ENCODE measurements at regions not wholly inside any gene's neighbourhood (a gene's known extent, or its start where the extent isn't known, plus 50 kb on each side); places are given as distances from the start of the nearest gene placed in this dataset.
"Not testable (repeated sequence)": the region's sequence is repeated elsewhere in the genome, so short reads cannot be mapped to it uniquely, and the experiment has no call there.

DNA sequence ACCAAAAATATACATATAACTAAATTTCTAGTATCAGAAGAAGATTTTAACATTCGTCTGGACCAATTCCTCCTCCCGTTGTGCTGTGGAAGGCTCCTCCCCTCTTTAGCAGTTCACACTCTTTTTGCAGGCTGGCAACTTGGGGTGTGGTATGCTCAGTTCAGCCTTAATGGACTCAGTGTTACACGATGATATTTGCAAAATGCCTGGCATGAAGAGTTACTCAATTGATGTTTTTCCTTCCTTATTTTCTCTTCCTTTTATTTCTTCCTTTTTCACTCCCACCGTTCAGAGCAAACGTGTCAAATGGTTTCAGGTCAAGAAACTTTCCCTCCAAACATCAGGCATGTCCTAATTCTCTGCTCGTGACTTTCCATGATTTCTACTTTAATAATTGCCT, 248.3 kb downstream of the PHF14 start:
- no peak for DNase-seq

DNA sequence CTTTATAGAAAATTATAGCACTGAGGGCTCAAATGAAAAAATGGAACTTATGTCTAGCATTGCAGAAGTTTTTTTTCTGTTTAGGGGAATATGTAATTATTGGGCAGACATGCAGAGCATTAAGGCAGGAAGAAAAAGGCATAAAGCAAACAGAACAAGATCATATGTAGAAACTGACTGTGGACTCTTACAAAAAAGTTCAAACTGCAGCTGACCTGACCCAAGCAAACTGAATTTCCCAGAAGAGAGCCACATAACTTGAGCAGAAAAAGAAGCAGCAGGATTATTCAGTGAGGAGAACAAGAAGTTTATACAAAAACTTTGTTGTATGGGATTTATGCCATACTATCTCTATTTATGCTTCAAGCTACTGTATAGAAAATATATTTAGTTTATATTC, 250.9 kb downstream of the PHF14 start:
- DNase-seq, result no peak

DNA sequence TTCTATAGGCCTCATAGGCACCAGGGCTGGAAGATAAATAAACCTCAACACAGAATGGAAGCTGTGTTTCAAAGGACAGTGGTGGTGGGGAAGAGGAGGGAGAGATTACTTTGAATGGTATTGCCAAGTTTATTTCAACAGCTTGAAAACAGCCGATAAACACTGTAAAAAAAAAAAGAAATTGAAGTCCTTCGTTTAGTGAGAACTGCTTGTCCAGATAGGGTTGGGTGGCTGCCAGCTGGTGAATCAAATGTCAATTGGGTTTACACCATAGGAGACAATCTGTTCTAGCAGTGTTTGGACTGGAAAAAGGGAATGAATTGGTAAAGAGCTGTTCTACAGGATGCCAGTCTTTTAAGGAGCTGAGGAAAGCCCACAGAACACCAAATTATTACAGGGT, 254.8 kb downstream of the PHF14 start:
- DNase-seq, result peak; percentile 58

DNA sequence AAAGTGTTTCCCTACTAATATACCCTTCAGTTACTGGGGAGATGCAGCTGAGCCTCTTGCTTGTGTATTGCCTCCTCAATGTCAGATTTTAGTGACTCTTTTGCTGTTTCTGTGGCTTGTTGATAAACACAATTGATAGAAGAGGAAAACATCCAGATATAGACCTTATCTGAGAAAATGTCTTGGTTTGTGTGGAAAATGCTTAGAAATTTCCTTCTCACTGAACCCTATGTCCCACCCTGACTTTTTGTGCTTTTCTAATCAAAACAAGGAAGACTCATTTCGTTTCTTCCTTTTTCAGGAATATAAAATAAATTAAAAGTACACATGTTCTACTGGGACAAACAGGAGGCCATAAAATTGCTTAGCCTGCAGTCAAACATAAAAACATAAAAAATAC, 257.5 kb downstream of the PHF14 start:
- DNase-seq, result no peak

DNA sequence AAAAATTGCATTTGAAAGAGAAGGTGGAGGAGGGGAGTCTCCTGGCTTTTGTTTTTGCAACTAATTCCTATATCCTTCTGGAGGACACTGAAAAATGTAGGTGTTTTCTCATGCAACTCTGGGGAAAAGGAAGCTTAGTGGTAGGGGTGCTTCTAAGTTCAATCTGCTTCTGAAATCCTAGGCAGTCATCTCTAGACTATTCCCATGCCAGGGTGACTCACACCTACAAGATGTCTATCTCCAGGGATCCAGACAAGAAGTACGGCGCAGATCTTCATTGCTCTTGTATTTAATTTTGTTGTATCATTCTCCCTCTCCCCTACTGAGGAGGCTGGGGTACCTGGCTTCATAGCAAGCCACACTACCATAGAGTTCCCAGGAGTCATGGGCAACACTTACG, 258.8 kb downstream of the PHF14 start:
- peak; percentile 55 for DNase-seq

DNA sequence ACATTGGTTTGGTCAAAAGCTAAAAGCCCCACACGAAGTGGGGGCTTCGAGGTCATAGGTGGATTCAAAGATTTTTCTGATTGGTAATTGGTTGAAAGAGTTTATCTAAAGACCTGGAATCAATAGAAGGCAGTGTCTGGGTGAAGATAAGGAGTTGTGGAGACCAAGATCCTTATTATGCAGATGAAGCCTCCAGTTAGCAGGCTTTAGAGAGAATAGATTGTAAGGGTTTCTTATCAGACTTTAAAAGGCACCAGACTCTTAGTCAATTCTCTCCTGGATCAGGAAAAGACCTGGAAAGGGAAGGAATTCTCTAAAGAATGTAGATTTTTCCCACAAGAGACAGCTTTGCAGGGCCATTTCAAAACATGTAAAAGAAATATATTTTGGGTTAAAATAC, 260.2 kb downstream of the PHF14 start:
- DNase-seq, result peak; percentile 1

DNA sequence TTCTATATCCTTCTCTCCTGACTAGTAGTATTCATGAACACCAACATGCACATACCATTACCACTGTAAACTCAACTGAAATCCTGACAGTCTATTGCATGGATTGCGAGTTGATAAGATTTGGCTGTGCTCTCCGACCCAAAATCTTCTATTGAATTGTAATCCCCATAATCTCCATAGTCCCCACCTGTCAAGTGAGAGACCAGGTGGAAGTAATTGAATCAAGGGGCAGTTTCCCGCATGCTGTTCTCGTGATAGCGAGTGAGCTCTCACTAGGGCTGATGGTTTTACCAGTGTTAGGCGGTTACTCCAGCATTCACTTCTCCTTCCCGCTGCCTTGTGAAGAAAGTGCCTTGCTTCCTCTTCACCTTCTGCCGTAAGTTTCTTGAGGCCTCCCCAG, 261.8 kb downstream of the PHF14 start:
- no peak for DNase-seq

DNA sequence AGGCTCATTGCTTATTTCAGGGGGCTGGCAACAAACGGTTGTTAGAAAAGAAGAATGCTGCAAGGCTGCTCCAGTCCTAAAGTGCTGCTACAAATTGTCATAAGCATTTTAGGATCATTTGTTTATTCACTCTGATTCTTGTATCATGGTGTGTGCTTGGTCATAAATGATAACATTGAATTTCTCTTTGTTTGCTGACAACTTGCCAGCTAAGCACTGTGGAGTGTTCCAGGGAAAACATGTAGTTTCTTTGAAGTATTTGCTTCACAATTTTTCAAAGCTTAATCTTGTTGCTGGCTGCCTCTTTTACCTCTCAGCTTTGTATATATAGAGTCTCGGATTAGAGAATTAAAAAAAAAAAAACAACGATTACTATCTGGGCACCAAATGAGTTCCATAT, 263.0 kb downstream of the PHF14 start:
- DNase-seq, result no peak

DNA sequence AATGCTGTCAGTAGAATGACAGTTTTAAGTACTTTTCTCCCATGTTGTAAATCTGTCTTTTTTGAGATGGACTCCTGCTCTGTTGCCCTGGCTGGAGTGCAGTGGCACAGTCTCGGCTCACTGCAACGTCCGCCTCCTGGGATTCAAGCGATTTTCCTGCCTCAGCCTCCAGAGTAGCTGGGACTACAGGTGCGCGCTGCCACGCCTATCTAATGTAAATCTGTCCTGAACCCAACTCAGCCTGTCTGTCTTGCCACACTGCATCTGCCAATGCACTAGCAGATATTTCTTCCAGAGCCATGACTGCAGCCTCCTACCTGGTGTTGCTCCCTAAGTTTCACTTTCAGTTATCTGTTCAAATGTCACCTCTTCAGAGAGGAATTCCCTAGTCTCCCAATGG, 264.1 kb downstream of the PHF14 start:
- DNase-seq, result no peak

DNA sequence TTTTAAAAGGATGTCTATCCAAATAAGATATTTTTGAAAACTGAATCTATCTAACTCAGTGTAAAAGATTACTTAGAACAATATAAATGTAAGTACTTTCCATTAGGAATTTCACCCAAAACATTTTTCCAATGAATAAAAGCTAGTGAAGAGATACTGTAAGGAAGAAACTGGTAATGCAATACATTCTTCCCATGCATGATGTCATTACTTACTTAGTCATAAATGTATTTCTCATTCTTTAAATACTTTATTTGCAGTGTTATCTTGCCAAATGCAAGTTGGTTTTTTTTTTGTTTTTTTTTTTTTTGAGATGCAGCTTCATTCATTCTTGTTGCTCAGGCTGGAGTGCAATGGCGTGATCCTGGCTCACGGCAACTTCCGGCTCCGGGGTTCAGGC, 265.6 kb downstream of the PHF14 start:
- DNase-seq, result peak; percentile 75

DNA sequence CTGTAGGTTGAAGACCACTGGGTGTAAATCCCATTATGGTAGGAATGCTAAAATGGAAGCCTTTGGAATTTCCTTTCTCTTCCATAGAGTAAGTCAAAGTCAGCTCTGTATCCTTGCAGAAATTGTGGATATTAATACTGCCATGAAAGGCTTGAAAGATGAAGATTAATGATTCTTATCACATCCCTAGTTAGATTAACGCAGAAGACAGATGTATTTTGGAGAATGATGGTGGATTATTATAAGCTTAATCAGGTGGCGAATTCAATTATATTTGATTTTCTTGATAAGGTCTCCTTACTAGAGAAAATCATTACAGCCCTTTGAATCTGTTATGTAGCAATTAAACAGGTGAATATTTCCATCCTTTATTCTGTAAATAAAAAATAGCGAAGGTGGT, 270.1 kb downstream of the PHF14 start:
- DNase-seq, result no peak

DNA sequence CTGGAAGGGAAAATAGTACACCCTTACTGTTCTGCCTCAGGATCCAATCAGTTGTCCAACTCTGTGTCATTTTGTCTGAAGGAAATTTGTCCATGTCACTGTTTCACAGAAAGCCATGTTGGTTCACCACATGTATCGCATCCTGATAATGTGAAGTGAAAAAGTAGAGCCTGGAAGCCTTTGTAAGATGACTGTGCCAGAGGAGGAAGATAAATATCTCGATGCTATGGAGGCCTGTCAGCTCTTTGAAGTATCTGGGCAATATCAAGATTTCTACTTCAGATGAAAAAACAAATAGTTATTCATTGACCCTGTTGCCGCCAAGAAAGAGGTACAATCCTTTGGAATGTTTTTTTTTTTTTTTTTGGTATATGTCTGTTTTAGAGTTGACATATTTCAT, 270.5 kb downstream of the PHF14 start:
- no peak for DNase-seq

DNA sequence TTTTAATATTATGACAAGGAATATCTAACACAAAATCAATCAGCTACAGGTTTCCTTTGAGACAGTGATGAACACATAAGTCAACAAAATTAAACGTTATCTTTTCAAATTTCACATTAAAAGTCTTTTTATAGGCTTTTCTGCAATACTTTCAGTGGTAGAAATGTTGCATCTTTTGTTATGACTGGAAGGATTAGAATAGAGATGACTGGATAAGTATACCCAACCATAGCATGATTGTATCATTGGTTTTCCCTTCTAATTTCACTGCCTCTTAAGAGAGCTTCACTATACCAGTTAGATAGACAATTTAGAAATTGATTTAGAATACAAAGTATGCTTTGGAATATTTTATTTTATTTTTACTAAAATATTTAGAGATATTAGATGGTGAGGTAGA, 273.9 kb downstream of the PHF14 start:
- no peak for DNase-seq

DNA sequence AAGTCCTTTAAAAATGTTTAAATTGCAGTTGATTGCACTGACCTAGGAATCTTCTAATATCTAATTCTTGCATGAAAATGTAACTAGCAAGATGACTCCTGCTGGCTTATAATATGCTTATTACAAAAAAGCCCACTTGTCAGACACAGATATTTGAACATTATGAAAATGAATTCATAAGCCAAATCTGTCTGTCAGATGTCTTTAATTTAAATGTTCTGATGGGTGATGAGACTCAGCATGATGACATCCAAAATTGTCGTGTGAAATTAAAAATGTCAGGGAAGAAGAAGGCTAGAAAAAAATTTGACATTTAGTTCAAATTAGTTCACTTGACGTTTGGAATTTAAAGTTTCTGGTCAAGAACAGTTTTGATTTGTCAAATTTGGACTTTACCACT, 277.8 kb downstream of the PHF14 start:
- no peak for DNase-seq

DNA sequence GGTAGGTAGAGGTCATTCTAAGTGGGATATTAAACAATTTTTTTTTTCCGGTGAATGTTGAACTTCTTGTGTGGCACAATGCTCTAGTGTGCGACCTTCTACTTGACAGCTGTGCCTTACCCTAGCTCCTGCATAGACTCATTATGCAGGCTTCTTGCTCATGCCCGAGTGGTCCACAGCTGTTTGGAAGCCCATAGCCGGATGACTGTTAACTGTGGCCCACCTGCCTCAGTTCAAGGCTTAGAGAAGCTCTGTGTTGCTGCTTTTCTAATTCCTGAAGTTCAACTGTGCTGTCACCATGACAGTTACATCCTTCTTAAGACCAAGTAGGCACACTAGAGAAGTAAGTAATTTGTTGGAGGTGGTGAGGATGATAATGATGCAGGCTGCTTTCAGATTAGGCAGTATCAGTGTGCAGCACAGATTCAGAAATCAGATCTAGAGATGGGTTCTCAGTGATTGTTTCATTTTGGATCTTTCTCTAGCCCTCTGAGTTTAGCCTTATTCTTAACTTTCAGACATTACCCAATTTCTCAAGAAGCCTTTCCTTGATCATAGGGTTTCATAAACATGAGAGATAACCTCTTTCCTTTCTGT, 278.4 kb downstream of the PHF14 start:
- no peak for DNase-seq

DNA sequence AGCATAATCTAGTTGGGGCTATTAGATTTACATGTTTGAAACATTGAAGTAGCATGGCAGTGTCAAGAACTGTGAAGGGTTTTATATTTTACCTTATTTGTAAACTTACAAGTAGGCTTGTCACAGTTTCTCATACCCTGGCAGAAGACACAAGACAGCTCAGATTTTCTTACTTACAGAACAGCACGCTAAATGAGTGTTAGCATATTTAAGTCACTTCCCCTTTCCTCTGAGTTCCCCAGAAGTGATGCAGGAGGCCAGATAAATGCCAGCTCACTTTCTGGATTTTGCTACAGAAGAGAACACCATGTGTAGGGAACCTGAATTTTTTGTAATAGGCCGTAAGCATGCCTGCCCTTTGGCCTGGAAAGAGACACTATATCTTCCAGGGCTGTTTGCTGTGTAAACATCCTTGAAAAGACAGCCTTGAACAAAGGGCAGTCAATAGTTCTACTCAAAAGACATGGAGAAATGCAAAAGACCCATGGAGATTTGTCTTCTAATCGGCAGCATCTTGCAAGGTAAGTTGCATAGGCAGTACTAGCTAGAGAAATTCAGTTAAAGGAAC, 279.1 kb downstream of the PHF14 start:
- peak; percentile 2 for DNase-seq

DNA sequence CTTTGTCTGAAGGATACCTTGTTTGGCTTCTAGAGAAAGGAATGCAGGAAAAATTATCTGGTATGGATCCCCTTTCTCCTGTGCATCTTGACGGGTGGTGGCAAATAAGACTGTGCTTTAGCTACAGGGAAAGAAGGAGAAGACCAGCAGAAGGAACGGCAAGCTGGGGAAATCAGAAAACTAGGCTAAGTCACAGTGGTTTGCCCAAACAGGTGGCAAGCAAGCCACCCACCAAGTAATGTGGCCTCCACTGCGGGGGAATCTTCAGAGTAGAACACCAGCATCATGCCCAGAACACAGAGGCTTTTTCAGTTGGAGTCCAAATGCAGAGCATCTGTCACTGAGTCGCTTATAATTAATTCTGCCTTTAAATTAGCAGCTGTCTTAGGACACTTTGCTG, 282.8 kb downstream of the PHF14 start:
- no peak for DNase-seq

DNA sequence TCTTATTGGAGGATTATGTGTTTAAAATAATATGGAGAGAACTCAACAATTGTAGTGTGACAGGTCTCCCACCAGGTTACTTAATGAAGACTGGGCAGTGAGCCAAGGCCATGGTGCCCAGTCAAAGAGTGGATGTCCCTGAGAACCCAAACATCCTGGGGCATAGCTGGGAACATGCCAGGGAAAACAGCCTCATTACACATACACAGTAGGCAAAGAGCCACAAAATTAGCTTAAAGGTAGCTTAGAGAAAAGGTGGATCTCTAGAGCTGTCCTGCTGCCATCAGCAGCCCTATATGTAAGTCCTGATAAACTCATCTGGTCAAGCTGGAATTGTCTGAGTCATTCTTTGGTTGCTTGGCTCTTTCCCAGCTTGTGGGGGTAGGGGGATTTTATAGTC, 287.8 kb downstream of the PHF14 start:
- peak; percentile 8 for DNase-seq

DNA sequence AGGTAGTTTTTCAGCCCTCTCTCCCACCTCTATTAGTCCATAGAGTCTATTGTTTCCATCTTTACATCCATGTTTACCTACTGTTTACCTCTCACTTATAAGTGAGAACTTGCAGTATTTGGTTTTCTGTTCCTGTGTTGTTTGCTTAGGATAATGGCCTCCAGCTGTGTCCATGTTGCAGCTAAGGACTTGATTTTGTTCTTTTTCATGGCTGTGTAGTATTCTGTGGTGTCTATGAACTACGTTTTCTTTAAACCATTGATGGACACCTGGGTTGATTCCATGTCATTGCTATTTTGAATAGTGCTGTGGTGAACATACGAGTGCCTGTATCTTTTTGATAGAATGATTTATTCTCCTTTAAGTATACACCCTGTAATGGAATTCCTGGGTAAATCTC, 292.4 kb downstream of the PHF14 start:
- no peak for DNase-seq

DNA sequence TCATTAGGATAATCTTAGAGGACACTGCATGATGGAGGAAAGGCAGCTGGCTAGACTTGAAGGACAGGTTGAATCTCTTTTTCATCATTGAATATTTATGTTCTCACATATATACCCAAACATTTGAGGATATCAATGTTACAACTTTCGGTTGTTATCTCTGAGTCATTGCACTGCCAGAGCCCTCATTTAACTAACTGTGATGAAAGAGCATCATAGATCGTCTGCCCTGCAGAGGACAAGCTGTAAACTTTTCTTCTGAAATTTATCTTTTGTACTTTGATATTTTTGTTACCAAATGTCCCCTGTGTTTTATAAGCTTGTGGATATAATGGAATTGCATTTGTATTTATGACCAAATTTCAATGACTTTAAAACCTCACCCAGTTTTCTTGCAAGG, 298.7 kb downstream of the PHF14 start:
- no peak for DNase-seq

DNA sequence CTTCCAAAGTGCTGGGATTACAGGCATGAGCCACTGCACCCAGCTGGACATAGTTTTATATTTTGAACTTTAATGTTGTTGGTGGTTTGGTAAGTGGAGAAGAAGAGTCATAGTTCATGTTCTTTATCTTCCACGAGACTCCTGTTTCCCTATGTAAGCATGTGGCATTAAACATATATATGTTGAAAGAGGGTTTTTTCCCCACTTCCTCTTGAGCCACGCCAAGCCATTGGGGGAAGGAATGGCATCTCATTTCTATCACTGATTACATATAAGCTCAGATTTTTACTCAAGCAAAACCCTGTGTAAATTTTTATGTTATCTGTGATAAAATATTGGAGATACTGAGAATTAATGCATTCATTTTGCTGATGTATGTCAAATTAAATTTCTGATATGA, 300.4 kb downstream of the PHF14 start:
- no peak for DNase-seq

DNA sequence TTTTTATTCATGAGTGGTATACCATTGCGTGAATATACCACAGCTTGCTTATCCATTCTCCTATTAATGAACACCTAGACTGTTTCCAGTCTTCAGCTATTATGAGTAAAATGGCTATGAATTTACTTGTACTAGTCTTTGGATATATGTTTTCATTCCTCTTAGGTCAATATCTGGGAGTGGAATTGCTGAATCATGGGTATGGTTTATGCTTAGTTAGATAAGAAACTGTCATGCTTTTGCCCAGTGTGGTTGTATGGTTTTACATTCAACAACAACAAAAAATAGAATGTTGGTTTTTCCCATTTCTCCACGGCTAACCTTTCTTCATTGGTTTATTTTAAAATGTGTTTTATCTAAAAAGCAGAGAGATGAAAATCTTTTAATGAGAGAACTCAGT, 308.3 kb downstream of the PHF14 start:
- no peak for DNase-seq

DNA sequence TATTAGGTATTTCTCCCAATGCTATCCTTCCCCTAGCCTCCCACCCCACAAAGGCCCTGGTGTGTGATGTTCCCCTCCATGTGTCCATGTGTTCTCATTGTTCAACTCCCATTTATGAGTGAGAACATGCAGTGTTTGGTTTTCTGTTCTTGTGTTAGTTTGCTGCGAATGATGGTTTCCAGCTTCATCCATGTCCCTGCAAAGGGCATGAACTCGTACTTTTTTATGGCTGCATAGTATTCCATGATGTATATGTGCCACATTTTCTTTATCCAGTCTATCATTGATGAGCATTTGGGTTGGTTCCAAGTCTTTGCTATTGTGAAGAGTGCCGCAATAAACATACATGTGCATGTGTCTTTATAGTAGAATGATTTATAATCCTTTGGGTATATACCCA, 309.9 kb downstream of the PHF14 start:
- DNase-seq, result not testable (repeated sequence)

DNA sequence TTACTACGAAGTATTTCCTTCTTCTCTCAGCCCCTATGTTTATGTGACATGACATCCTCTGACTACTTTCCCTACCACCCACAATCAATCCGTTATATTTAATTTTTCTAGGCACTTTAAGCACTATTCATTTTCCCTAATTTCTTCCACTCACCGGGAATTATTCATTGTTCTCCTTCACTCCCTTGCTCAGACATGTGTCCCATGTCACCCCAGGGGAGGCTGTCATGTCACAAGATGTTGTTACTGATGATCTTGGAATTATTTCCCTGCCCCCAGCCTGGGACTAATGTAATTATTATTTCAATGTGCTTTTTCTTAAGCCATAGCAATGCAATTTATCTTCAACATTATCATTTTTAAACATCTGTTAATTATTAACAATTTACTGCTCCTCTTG, 317.2 kb downstream of the PHF14 start:
- no peak for DNase-seq

DNA sequence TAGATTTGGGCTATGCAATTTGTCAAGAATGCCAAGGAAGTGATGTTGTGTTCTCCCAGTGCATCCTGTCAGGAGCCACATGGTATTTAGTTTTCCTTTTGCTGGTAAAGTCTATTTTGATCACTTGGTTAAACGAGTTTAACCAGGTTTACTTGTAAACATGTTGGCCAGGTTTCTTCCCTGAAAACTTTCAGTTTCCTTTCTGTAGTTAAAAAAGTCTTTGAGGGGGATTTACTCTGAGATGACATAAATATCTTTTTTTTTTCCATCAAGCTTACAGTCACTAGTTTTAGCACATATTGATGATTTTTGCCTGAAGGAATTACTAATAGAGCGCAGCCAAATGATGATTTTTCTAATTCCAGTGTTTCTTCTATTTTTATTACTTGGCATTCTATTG, 320.5 kb downstream of the PHF14 start:
- DNase-seq, result no peak

DNA sequence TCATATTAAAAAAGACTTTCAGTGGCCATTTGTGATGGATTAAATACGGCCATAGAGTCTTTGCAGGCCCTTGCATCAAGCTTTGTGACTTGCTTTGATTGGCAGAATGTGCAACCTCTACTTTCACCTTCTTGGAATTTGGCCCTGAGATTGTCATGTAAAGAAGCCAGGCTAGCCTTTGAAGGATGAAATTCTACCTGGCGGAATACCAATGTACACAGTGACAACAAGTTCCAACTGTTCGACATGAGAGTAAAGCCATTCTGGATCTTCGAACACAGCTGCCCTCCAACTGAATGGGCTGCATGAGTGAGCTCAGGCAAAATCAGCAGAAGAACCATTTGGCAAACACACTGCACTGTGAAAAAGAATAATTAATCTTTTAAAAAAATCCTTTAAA, 321.3 kb downstream of the PHF14 start:
- DNase-seq, result no peak

Measured in fibroblast of skin of right biceps (primary cell).